ENCODE measurements at regions not wholly inside any gene's neighbourhood (a gene's known extent, or its start where the extent isn't known, plus 50 kb on each side); places are given as distances from the start of the nearest gene placed in this dataset.

- Histone ChIP-seq H3K4ac (replicated peaks; ENCODE audit: insufficient read length, low read depth, low read length) (no peak overlapping the region), H3K4me3 (ENCODE audit: extremely low read depth in 1 of 4, insufficient read depth in 2 of 4, low read depth in 3 of 4, low read length in 4 of 4) (no peak overlapping the region), H3K27me3 (replicated peaks in 1 of 4; ENCODE audit: control insufficient read depth in 3 of 4, extremely low read depth in 1 of 4, insufficient read depth in 3 of 4, low read length in 3 of 4) (no peaks in the 10 kb centered on the region), H2BK20ac (ENCODE audit: low read length) (no peak overlapping the region), H3K23me2 (ENCODE audit: low read depth, low read length) (no peaks in the 10 kb centered on the region), H2AK5ac (ENCODE audit: low read depth, low read length) (no peak overlapping the region), H2BK15ac (ENCODE audit: low read length) (no peak overlapping the region), H3K14ac (ENCODE audit: insufficient read length) (no peak overlapping the region), H2BK5ac (ENCODE audit: low read depth, low read length) (no peak overlapping the region), H4K5ac (ENCODE audit: insufficient read length, low read depth, low read length) (no peak overlapping the region), H4K91ac (replicated peaks; ENCODE audit: insufficient read length, low read length) (no peak overlapping the region), H3K4me1 (replicated peaks in 1 of 4; ENCODE audit: control insufficient read depth in 3 of 4, insufficient read depth in 4 of 4, low read length in 3 of 4) (peaks cover 0 to 6% (median 3%) of the 10 kb centered on the region in 4 experiments; a peak in 5 of 7 replicates), H2BK12ac (ENCODE audit: low read depth, low read length) (no peak overlapping the region), H3K23ac (ENCODE audit: insufficient read length) (no peak overlapping the region), H3K79me2 (ENCODE audit: control insufficient read depth in 1 of 2, insufficient read depth in 2 of 2, low read length in 2 of 2) (no peaks in the 10 kb centered on the region), H3K18ac (ENCODE audit: extremely low read depth, low read length) (no peak overlapping the region), H3K4me2 (ENCODE audit: insufficient read depth in 1 of 2, low read depth in 2 of 2, low read length in 2 of 2) (no peak overlapping the region), H3K79me1 (ENCODE audit: low read depth, low read length) (no peaks in the 10 kb centered on the region), H3K27ac (ENCODE audit: low read depth, low read length) (no peak overlapping the region), H3K56ac (replicated peaks; ENCODE audit: insufficient read length, low read depth, low read length) (no peak overlapping the region), H3K36me3 (ENCODE audit: control insufficient read depth in 2 of 4, insufficient read depth in 4 of 4, low read length in 3 of 4) (no peaks in the 10 kb centered on the region), H4K20me1 (replicated peaks in 1 of 2; ENCODE audit: control insufficient read depth in 1 of 2, insufficient read depth in 2 of 2, low read length in 2 of 2) (no peaks in the 10 kb centered on the region), H3K9ac (replicated peaks in 1 of 4; ENCODE audit: extremely low read depth in 1 of 4, low read depth in 3 of 4, low read length in 3 of 4) (no peak overlapping the region), H3K9me3 (ENCODE audit: insufficient read depth in 2 of 2, low read depth in 1 of 2, low read length in 1 of 2) (no peaks in the 10 kb centered on the region), H4K8ac (ENCODE audit: extremely low read depth, insufficient read depth, low read length) (no peak overlapping the region), H2BK120ac (replicated peaks; ENCODE audit: low read depth, low read length) (no peak overlapping the region), H2AFZ (ENCODE audit: low read length) (no peak overlapping the region)
- DNase-seq (ENCODE audit: low read depth in 1 of 2, low spot score in 2 of 2): no peak
- CTCF ChIA-PET (ENCODE audit: partially characterized antibody): interaction anchor here (1.3 to 1.5 kb wide), 2 partner anchors 12 to 161 kb away, joined by 4 to 5 read pairs; no protein-coding TSS in a partner anchor
- no peak for FAIRE-seq
- POLR2A ChIA-PET (ENCODE audit: partially characterized antibody): no interaction called here
- 85% methylated on average over 1 of the region's 1 CpG; no CpG with 5 or more reads in 1 of the 2 experiments for WGBS, 2 experiments (ENCODE audit: extremely low coverage in 1 of 2, insufficient coverage in 1 of 2, insufficient read length in 1 of 2, insufficient replicate concordance in 2 of 2, low coverage in 1 of 2, low lambda C conversion rate in 2 of 2, missing lambda C conversion rate in 1 of 2)
- TF ChIP-seq BRCA1 (IDR thresholded peaks at IDR 0.05; ENCODE audit: low read depth, low read length) (no peak), JUND (IDR thresholded peaks at IDR 0.05; ENCODE audit: low read length) (no peak), KDM5A (IDR thresholded peaks at IDR 0.05; ENCODE audit: low read length) (no peak), SP1 (IDR thresholded peaks at IDR 0.05; ENCODE audit: low read depth, low read length) (no peak)
Observed at GRCh38 chr15:66868918-66869317, 166.9 kb downstream of the SMAD6 start.
